ENCODE measurements at regions not wholly inside any gene's neighbourhood (a gene's known extent, or its start where the extent isn't known, plus 50 kb on each side); places are given as distances from the start of the nearest gene placed in this dataset.
A peak's percentile ranks its signal among the peaks of the same experiment; 100 is the strongest.

DNA sequence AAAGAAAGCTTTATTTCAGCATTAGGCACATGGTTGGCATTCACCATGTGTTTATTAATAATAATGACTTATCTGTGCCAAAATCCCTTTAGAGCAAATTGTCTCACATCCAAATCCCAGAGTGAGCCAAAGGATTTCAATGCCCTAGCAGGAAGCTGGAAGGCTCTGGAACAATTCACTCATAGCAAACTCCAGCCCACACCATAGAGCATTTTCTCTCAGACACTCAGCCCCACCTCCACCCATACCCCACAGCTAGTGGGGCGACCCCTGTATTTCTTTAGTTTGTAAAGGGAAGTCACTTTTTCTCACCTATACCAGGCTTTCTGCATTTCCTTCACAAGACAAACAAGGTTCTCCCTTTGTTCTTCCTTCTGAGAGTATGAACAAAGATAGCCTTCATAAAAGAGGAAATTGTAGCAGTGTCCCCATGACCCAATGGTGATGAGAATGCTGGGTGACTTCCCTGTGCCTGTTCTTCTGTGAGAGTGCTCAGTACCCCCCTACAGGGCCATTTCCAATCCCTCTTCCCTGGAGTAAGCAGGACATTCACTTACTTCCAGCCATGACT is 100.1 kb upstream of the APCDD1 start:
- DNase-seq (peak; percentile 7), ATAC-seq (ENCODE audit: low read depth) (peak; percentile 16)
- in situ Hi-C loops (cut with MboI; ENCODE audit: low sequenced_read_pairs) (no loop called here), dilution Hi-C loops (cut with HindIII; ENCODE audit: low sequenced_read_pairs, unreplicated experiment) (no loop called here), intact Hi-C loops (cut with micrococcal nuclease) (loop anchor here (10.0 kb wide), 1 partner anchor 380 kb away; no protein-coding TSS in a partner anchor)
- peak overlapping the region; percentile 34; the same call in 1 of the 2 replicates for H3K27ac ChIP-seq (ENCODE audit: insufficient read depth, low read length)
- peak overlapping the region; percentile 61 for H3K4ac ChIP-seq (ENCODE audit: low read depth, low read length)
- CTCF ChIA-PET: interaction anchor here (1.0 kb wide), 1 partner anchor 23 kb away, joined by 3 read pairs; no protein-coding TSS in a partner anchor
- H4K8ac ChIP-seq (ENCODE audit: low read depth in 2 of 2, low read length in 2 of 2): peak overlapping the region in 1 of 2 experiments; percentile 44; a peak in 1 of 4 replicates
- no peak overlapping the region for H3K4me3 ChIP-seq (ENCODE audit: insufficient read depth, low read depth, low read length)
- H3K23ac ChIP-seq (ENCODE audit: low read depth, low read length): peak overlapping the region; percentile 18
- no peak overlapping the region for H2AK9ac ChIP-seq (replicated peaks; ENCODE audit: low read depth, low read length, poor library complexity)
- H3K9ac ChIP-seq (ENCODE audit: low read depth, low read length): no peak overlapping the region
- H2BK15ac ChIP-seq (ENCODE audit: low read depth, low read length): peak overlapping the region; percentile 20; the same call in 2 of the 3 replicates
- TF ChIP-seq RAD21 (IDR thresholded peaks at IDR 0.05; ENCODE audit: low read length): no peak
- TF ChIP-seq, protein P1, sequence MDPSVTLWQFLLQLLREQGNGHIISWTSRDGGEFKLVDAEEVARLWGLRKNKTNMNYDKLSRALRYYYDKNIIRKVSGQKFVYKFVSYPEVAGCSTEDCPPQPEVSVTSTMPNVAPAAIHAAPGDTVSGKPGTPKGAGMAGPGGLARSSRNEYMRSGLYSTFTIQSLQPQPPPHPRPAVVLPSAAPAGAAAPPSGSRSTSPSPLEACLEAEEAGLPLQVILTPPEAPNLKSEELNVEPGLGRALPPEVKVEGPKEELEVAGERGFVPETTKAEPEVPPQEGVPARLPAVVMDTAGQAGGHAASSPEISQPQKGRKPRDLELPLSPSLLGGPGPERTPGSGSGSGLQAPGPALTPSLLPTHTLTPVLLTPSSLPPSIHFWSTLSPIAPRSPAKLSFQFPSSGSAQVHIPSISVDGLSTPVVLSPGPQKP (IDR thresholded peaks at IDR 0.05; ENCODE audit: borderline replicate concordance, low read depth, low read length): no peak
- no peak for TF ChIP-seq CHD1 (IDR thresholded peaks at IDR 0.05; ENCODE audit: low read depth, low read length)
- TF ChIP-seq, protein P2, sequence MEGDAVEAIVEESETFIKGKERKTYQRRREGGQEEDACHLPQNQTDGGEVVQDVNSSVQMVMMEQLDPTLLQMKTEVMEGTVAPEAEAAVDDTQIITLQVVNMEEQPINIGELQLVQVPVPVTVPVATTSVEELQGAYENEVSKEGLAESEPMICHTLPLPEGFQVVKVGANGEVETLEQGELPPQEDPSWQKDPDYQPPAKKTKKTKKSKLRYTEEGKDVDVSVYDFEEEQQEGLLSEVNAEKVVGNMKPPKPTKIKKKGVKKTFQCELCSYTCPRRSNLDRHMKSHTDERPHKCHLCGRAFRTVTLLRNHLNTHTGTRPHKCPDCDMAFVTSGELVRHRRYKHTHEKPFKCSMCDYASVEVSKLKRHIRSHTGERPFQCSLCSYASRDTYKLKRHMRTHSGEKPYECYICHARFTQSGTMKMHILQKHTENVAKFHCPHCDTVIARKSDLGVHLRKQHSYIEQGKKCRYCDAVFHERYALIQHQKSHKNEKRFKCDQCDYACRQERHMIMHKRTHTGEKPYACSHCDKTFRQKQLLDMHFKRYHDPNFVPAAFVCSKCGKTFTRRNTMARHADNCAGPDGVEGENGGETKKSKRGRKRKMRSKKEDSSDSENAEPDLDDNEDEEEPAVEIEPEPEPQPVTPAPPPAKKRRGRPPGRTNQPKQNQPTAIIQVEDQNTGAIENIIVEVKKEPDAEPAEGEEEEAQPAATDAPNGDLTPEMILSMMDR (conservative IDR thresholded peaks at IDR 0.05; ENCODE audit: low read depth, low read length): no peak
- no peaks in the 10 kb centered on the region for H3K9me3 ChIP-seq (ENCODE audit: control insufficient read depth, insufficient read depth, low read length)
- no peaks in the 10 kb centered on the region for H3K79me1 ChIP-seq (ENCODE audit: low read depth in 1 of 2, low read length in 2 of 2)
- H2AK5ac ChIP-seq (ENCODE audit: low read depth, low read length): peak overlapping the region; percentile 79; the same call in 1 of the 2 replicates
- H2BK5ac ChIP-seq (ENCODE audit: low read depth, low read length, poor library complexity, severe bottlenecking): peak overlapping the region; percentile 60
- peak overlapping the region; percentile 44 for H2BK20ac ChIP-seq (ENCODE audit: low read depth, low read length)
- peak overlapping the region; percentile 62; the same call in 1 of the 2 replicates for H3K4me2 ChIP-seq (ENCODE audit: low read depth, low read length)
- no peaks in the 10 kb centered on the region for H4K20me1 ChIP-seq (ENCODE audit: insufficient read depth, low read length)
- POLR2A ChIA-PET (ENCODE audit: unreplicated experiment): no interaction called here
- no CpG with 5 or more reads among the region's 1 CpG for WGBS, 2 experiments (ENCODE audit: extremely low coverage in 2 of 2, insufficient read length in 1 of 2)
- peak overlapping the region; percentile 70 for H2BK120ac ChIP-seq (ENCODE audit: low read depth, low read length)
- H3K18ac ChIP-seq (ENCODE audit: low read depth, low read length): peak overlapping the region; percentile 74
- H3K9me1 ChIP-seq (ENCODE audit: insufficient read depth, low read length): peaks cover 23% of the 10 kb centered on the region
- H3K36me3 ChIP-seq (ENCODE audit: control insufficient read depth, insufficient read depth, low read length): no peaks in the 10 kb centered on the region
- peak overlapping the region; percentile 72 for H4K91ac ChIP-seq (ENCODE audit: insufficient read depth, low read depth, low read length)
- H3K27me3 ChIP-seq (ENCODE audit: control insufficient read depth, insufficient read depth, low read length): no peaks in the 10 kb centered on the region
- peaks cover 22% of the 10 kb centered on the region for H3K4me1 ChIP-seq (ENCODE audit: control insufficient read depth, insufficient read depth, low read length)
- H3K56ac ChIP-seq (ENCODE audit: extremely low read depth, insufficient read depth, low read length): peak overlapping the region; percentile 20; the same call in 1 of the 2 replicates
- no TSS peak for BruUV-seq (replicated peaks)
- peak overlapping the region; percentile 72; the same call in 1 of the 2 replicates for H4K5ac ChIP-seq (ENCODE audit: low read depth, low read length)
- H3K14ac ChIP-seq (replicated peaks; ENCODE audit: low read depth, low read length): peak overlapping the region; percentile 91
- no peak overlapping the region for H2AFZ ChIP-seq (replicated peaks; ENCODE audit: low read length, poor library complexity)

Data from IMR-90 (cell line).